H9 (cell line): ENCODE measurements at regions not wholly inside any gene's neighbourhood (a gene's known extent, or its start where the extent isn't known, plus 50 kb on each side); places are given as distances from the start of the nearest gene placed in this dataset.

ENCODE experiments used
- DNase-seq: peaks from one replicate; pipeline ENCODE4 v3.0.0-alpha.2; 2017
- H2AFZ ChIP-seq: one replicate; pipeline ENCODE4 v1.6.1; 2013; ENCODE audit warnings: mild to moderate bottlenecking, low read length, control low read depth, moderate library complexity
- H2AK5ac ChIP-seq: 2 replicates; pipeline ENCODE4 v1.6.1; 2013; ENCODE audit warnings: low read length, control low read depth, mixed read lengths; ENCODE audit not compliant: insufficient read length
- H2BK120ac ChIP-seq: one replicate; pipeline ENCODE4 v1.6.1; 2013; ENCODE audit warnings: low read depth, mild to moderate bottlenecking, low read length, control low read depth, inconsistent platforms; ENCODE audit not compliant: poor library complexity, severe bottlenecking
- H2BK12ac ChIP-seq: 2 replicates; pipeline ENCODE4 v1.6.1; 2013; ENCODE audit warnings: low read length, control low read depth, mixed read lengths, low read depth; ENCODE audit not compliant: insufficient read length
- H2BK15ac ChIP-seq: 2 replicates; pipeline ENCODE4 v1.6.1; 2013; ENCODE audit warnings: low read depth, low read length, control low read depth
- H2BK20ac ChIP-seq: one replicate; pipeline ENCODE4 v1.6.1; 2013; ENCODE audit warnings: low read depth, mild to moderate bottlenecking, low read length, control low read depth, inconsistent platforms; ENCODE audit not compliant: poor library complexity, severe bottlenecking
- H2BK5ac ChIP-seq: 2 replicates; pipeline ENCODE4 v1.6.1; 2013; ENCODE audit warnings: low read length, control low read depth, mixed read lengths; ENCODE audit not compliant: insufficient read length
- H3K14ac ChIP-seq: 2 replicates; pipeline ENCODE4 v1.6.1; 2013; ENCODE audit warnings: low read length, control low read depth; ENCODE audit not compliant: insufficient read depth
- H3K18ac ChIP-seq: 2 replicates; pipeline ENCODE4 v1.6.1; 2013; ENCODE audit warnings: low read depth, mild to moderate bottlenecking, mixed read lengths, low read length, control low read depth; ENCODE audit not compliant: insufficient read length
- H3K23ac ChIP-seq: 2 replicates; pipeline ENCODE4 v1.6.1; 2013; ENCODE audit warnings: low read length, control low read depth, mixed read lengths, low read depth; ENCODE audit not compliant: insufficient read length
- H3K23me2 ChIP-seq: 2 replicates; pipeline ENCODE4 v1.6.1; 2013; ENCODE audit warnings: low read depth, mild to moderate bottlenecking, mixed read lengths, low read length, control low read depth; ENCODE audit not compliant: insufficient read length, poor library complexity, severe bottlenecking
- H3K27ac ChIP-seq: 2 replicates; pipeline ENCODE4 v1.5.1; 2013; ENCODE audit warnings: low read length, control low read depth, mixed read lengths, low read depth; ENCODE audit not compliant: insufficient read length
- H3K27me3 ChIP-seq: 2 replicates; pipeline ENCODE4 v1.6.1; 2013; ENCODE audit warnings: low read length, control low read depth, inconsistent platforms; ENCODE audit not compliant: insufficient read depth
- H3K4ac ChIP-seq: 2 replicates; pipeline ENCODE4 v1.6.1; 2013; ENCODE audit warnings: low read depth, mild to moderate bottlenecking, control low read depth, inconsistent platforms, low read length, moderate library complexity
- H3K4me1 ChIP-seq: 2 replicates; pipeline ENCODE4 v1.6.1; 2013; ENCODE audit warnings: low read length, control low read depth, inconsistent platforms; ENCODE audit not compliant: insufficient read depth
- H3K4me2 ChIP-seq: 2 replicates; pipeline ENCODE4 v1.6.1; 2013; ENCODE audit warnings: low read length, control low read depth, mixed read lengths; ENCODE audit not compliant: insufficient read length, insufficient read depth
- H3K56ac ChIP-seq: 2 replicates; pipeline ENCODE4 v1.6.1; 2013; ENCODE audit warnings: low read depth, mild to moderate bottlenecking, mixed read lengths, low read length, control low read depth; ENCODE audit not compliant: insufficient read length
- H3K79me1 ChIP-seq: 2 replicates; pipeline ENCODE4 v1.6.1; 2013; ENCODE audit warnings: low read depth, mild to moderate bottlenecking, moderate library complexity, low read length, control low read depth, inconsistent platforms; ENCODE audit not compliant: insufficient read depth, poor library complexity, severe bottlenecking
- H3K79me2 ChIP-seq: 2 replicates; pipeline ENCODE4 v1.6.1; 2013; ENCODE audit warnings: low read length, control low read depth, inconsistent platforms; ENCODE audit not compliant: insufficient read depth
- H3K9ac ChIP-seq: 2 replicates; pipeline ENCODE4 v1.6.1; 2013; ENCODE audit warnings: low read length, control low read depth, mixed read lengths; ENCODE audit not compliant: insufficient read length; ENCODE audit errors: extremely low read depth
- H3K9me3 ChIP-seq: one replicate; pipeline ENCODE4 v1.6.1; 2013; ENCODE audit warnings: low read depth, low read length, inconsistent platforms; ENCODE audit not compliant: control insufficient read depth
- H3T11ph ChIP-seq: one replicate; pipeline ENCODE4 v1.6.1; 2013; ENCODE audit warnings: mild to moderate bottlenecking, low read length, control low read depth, inconsistent platforms
- H4K20me1 ChIP-seq: one replicate; pipeline ENCODE4 v1.6.1; 2013; ENCODE audit not compliant: control insufficient read depth, insufficient read length, insufficient read depth
- H4K5ac ChIP-seq: 2 replicates; pipeline ENCODE4 v1.6.1; 2013; ENCODE audit warnings: low read depth, mild to moderate bottlenecking, mixed read lengths, low read length, control low read depth; ENCODE audit not compliant: insufficient read length
- H4K8ac ChIP-seq: replicated peaks from 2 replicates; pipeline ENCODE4 v1.6.1; 2013; ENCODE audit warnings: low read length, control low read depth, mixed read lengths, low read depth; ENCODE audit not compliant: insufficient read length
- H4K91ac ChIP-seq: 2 replicates; pipeline ENCODE4 v1.6.1; 2013; ENCODE audit warnings: low read depth, mild to moderate bottlenecking, moderate library complexity, mixed read lengths, low read length, control low read depth; ENCODE audit not compliant: insufficient read length
- H3K27ac Mint-ChIP-seq, 3 experiments: 2 replicates in 2 of 3; 3 replicates in 1 of 3; pipeline ENCODE4 v1.8.0; 2020 to 2021; ENCODE audit warnings: mixed read lengths in 3 of 3, mild to moderate bottlenecking in 1 of 3, moderate library complexity in 1 of 3
- H3K27me3 Mint-ChIP-seq: 2 replicates; pipeline ENCODE4 v1.8.0; 2021; ENCODE audit warnings: low read depth, mild to moderate bottlenecking, moderate library complexity, mixed read lengths
- H3K36me3 Mint-ChIP-seq, 3 experiments: 2 replicates in 2 of 3; 3 replicates in 1 of 3; pipeline ENCODE4 v1.8.0; 2020 to 2021; ENCODE audit warnings: low read depth in 3 of 3, mixed read lengths in 3 of 3; ENCODE audit not compliant: insufficient read depth in 1 of 3
- H3K4me1 Mint-ChIP-seq, 2 experiments: 2 replicates each; pipeline ENCODE4 v1.8.0; 2020; ENCODE audit warnings: mixed read lengths in 2 of 2
- H3K4me3 Mint-ChIP-seq, 2 experiments: 2 replicates in 1 of 2; 3 replicates in 1 of 2; pipeline ENCODE4 v1.8.0; 2020 to 2021; ENCODE audit warnings: mild to moderate bottlenecking in 2 of 2, mixed read lengths in 2 of 2, moderate library complexity in 1 of 2
- H3K9me3 Mint-ChIP-seq, 2 experiments: 2 replicates in 1 of 2; 3 replicates in 1 of 2; pipeline ENCODE4 v1.8.0; 2020; ENCODE audit warnings: mild to moderate bottlenecking in 2 of 2, mixed read lengths in 2 of 2, moderate library complexity in 1 of 2
- WGBS: extraction: QIAGEN DNeasy Blood & Tissue Kit; methylation state at CpG from one replicate; pipeline ENCODE4 v1.1.7; 2013; ENCODE audit warnings: missing lambda C conversion rate, low lambda C conversion rate, mixed read lengths; ENCODE audit not compliant: insufficient read length; ENCODE audit errors: extremely low coverage; 5-methylcytosine and 5-hydroxymethylcytosine counted together
- TF ChIP-seq, protein P1 (sequence below): fragments of 200-600 bp; sonication (generic); conservative IDR thresholded peaks from 3 replicates; pipeline ENCODE4 v1.8.0; 2021; ENCODE audit warnings: antibody characterized with exemption, mild to moderate bottlenecking

GRCh38 chr7:125506331-125506730, 576.7 kb upstream of the POT1 start:
- H3K4me1 Mint-ChIP-seq = peaks cover 24 to 26% of the 10 kb centered on the region in 2 experiments
- no peaks in the 10 kb centered on the region for H3K27me3 ChIP-seq

More at GRCh38 chr7:125506331-125506730, 576.7 kb upstream of the POT1 start:
- Histone ChIP-seq H3K14ac (no peak overlapping the region), H3K79me1 (no peaks in the 10 kb centered on the region), H3K56ac (no peak overlapping the region), H3K9ac (no peak overlapping the region), H2BK20ac (no peak overlapping the region), H2BK15ac (no peak overlapping the region), H3K18ac (no peak overlapping the region), H4K20me1 (no peaks in the 10 kb centered on the region), H4K91ac (no peak overlapping the region), H3T11ph (no peak overlapping the region), H3K4me2 (no peak overlapping the region), H2AK5ac (no peak overlapping the region), H3K23me2 (no peaks in the 10 kb centered on the region), H2AFZ (no peak overlapping the region), H3K23ac (no peak overlapping the region), H3K79me2 (no peaks in the 10 kb centered on the region), H2BK5ac (no peak overlapping the region), H3K4me1 (peaks cover 4% of the 10 kb centered on the region; the same call in 1 of the 2 replicates), H2BK12ac (no peak overlapping the region), H3K27ac (no peak overlapping the region), H4K8ac (no peak overlapping the region), H4K5ac (no peak overlapping the region), H3K4ac (no peak overlapping the region), H3K9me3 (no peaks in the 10 kb centered on the region), H2BK120ac (no peak overlapping the region)
- TF ChIP-seq, protein P1, sequence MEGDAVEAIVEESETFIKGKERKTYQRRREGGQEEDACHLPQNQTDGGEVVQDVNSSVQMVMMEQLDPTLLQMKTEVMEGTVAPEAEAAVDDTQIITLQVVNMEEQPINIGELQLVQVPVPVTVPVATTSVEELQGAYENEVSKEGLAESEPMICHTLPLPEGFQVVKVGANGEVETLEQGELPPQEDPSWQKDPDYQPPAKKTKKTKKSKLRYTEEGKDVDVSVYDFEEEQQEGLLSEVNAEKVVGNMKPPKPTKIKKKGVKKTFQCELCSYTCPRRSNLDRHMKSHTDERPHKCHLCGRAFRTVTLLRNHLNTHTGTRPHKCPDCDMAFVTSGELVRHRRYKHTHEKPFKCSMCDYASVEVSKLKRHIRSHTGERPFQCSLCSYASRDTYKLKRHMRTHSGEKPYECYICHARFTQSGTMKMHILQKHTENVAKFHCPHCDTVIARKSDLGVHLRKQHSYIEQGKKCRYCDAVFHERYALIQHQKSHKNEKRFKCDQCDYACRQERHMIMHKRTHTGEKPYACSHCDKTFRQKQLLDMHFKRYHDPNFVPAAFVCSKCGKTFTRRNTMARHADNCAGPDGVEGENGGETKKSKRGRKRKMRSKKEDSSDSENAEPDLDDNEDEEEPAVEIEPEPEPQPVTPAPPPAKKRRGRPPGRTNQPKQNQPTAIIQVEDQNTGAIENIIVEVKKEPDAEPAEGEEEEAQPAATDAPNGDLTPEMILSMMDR = no peak
- WGBS = no CpG with 5 or more reads among the region's 4 CpGs
- H3K9me3 Mint-ChIP-seq = no peaks in the 10 kb centered on the region
- no peaks in the 10 kb centered on the region for H3K27me3 Mint-ChIP-seq
- no peak overlapping the region for H3K4me3 Mint-ChIP-seq
- H3K36me3 Mint-ChIP-seq = no peaks in the 10 kb centered on the region
- no peak overlapping the region for H3K27ac Mint-ChIP-seq
- DNase-seq = no peak
